ENCODE measurements at regions not wholly inside any gene's neighbourhood (a gene's known extent, or its start where the extent isn't known, plus 50 kb on each side); places are given as distances from the start of the nearest gene placed in this dataset.

DNA sequence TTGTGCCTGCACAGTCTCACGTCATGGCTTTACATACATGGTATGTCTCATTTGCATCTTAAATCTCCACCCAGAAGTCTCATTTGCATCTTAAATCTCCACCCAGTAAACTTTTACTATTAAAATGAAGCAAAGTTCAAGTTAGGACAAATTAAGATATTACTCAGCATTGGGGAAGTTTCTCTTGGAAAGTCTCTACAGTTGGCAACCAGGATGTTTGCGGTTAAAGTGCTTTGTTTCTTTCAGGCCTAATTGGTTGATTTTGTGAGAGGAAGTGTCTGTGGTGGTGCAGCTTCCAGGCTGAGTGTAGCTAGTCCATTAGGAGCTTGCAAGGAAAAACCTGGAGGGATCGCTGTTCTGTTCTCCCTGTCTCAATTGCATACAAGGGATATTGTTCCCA is 1373.3 kb upstream of the GOT2 start:
- Histone ChIP-seq H2AFZ (peak overlapping the region; percentile 33; the same call in 1 of the 2 replicates), H3K9me2 (ENCODE audit: insufficient read depth) (no peaks in the 10 kb centered on the region), H3K4me1 (ENCODE audit: insufficient read depth) (no peaks in the 10 kb centered on the region), H3K4me2 (no peak overlapping the region), H3K27me3 (ENCODE audit: insufficient read depth) (no peaks in the 10 kb centered on the region), H3K36me3 (ENCODE audit: insufficient read depth) (no peaks in the 10 kb centered on the region), H3K27ac (ENCODE audit: low read depth) (no peak overlapping the region), H3K79me2 (replicated peaks; ENCODE audit: insufficient read depth) (no peaks in the 10 kb centered on the region), H3F3A (replicated peaks; ENCODE audit: low read depth) (no peaks in the 10 kb centered on the region), H4K20me1 (replicated peaks; ENCODE audit: insufficient read depth) (no peaks in the 10 kb centered on the region), H3K4me3 (no peak overlapping the region)
- Mint-ChIP-seq H3K27ac (no peak overlapping the region), H3K36me3 (ENCODE audit: low read depth) (peaks cover 3% of the 10 kb centered on the region; the same call in 1 of the 3 replicates), H3K9me3 (no peaks in the 10 kb centered on the region), H3K27me3 (ENCODE audit: insufficient read depth, low read depth, poor library complexity) (no peaks in the 10 kb centered on the region), H3K4me1 (peaks cover 8% of the 10 kb centered on the region; the same call in 1 of the 3 replicates), H3K4me3 (no peak overlapping the region)
- TF ChIP-seq JUNB (IDR thresholded peaks at IDR 0.05; ENCODE audit: unreplicated experiment) (no peak), POLR2AphosphoS5 (IDR thresholded peaks at IDR 0.05; ENCODE audit: low read depth) (no peak), CREB1 (CRISPR knock-in tag; IDR thresholded peaks at IDR 0.05; ENCODE audit: low read depth) (no peak)
- ATAC-seq (no peak), DNase-seq (ENCODE audit: low spot score) (no peak)

DNA sequence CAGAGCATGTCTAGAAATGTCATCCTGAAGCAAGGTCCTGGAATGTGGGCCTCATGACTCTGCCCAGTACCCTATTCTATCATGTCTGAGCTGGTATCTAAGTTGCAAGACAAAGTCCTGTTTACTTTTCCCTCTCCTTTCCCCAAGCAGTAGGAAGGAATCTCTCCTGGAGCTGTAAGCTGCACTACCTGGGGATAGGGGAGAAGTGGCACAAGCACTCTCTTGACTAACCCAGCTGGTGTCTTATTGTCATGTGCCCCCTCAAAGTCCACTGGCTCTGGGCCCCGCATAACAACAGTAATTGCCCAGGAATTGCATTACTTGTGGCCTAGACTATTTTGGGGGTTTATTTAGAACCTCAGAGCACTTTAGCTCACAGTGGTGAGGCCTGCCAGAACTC is 1366.3 kb upstream of the GOT2 start:
- Histone ChIP-seq H3K9me2 (ENCODE audit: insufficient read depth) (peaks cover 9% of the 10 kb centered on the region; the same call in 1 of the 2 replicates), H3F3A (replicated peaks; ENCODE audit: low read depth) (no peaks in the 10 kb centered on the region), H3K27me3 (ENCODE audit: insufficient read depth) (no peaks in the 10 kb centered on the region), H3K27ac (ENCODE audit: low read depth) (no peak overlapping the region), H4K20me1 (replicated peaks; ENCODE audit: insufficient read depth) (no peaks in the 10 kb centered on the region), H3K36me3 (ENCODE audit: insufficient read depth) (peaks cover 5% of the 10 kb centered on the region; the same call in 1 of the 2 replicates), H3K79me2 (replicated peaks; ENCODE audit: insufficient read depth) (no peaks in the 10 kb centered on the region), H3K4me2 (no peak overlapping the region), H3K4me1 (ENCODE audit: insufficient read depth) (no peaks in the 10 kb centered on the region), H2AFZ (no peak overlapping the region; the same call in 1 of the 2 replicates), H3K4me3 (no peak overlapping the region)
- Mint-ChIP-seq H3K27me3 (ENCODE audit: insufficient read depth, low read depth, poor library complexity) (peaks cover 2% of the 10 kb centered on the region), H3K4me1 (peaks cover 6% of the 10 kb centered on the region; the same call in 1 of the 3 replicates), H3K9me3 (peaks cover 14% of the 10 kb centered on the region; the same call in 2 of the 3 replicates), H3K36me3 (ENCODE audit: low read depth) (peaks cover 8% of the 10 kb centered on the region; the same call in 2 of the 3 replicates), H3K27ac (no peak overlapping the region), H3K4me3 (no peak overlapping the region)
- ATAC-seq = peak; percentile 54; the same call in 2 of the 3 replicates
- DNase-seq (ENCODE audit: low spot score) = no peak
- TF ChIP-seq, protein P1, sequence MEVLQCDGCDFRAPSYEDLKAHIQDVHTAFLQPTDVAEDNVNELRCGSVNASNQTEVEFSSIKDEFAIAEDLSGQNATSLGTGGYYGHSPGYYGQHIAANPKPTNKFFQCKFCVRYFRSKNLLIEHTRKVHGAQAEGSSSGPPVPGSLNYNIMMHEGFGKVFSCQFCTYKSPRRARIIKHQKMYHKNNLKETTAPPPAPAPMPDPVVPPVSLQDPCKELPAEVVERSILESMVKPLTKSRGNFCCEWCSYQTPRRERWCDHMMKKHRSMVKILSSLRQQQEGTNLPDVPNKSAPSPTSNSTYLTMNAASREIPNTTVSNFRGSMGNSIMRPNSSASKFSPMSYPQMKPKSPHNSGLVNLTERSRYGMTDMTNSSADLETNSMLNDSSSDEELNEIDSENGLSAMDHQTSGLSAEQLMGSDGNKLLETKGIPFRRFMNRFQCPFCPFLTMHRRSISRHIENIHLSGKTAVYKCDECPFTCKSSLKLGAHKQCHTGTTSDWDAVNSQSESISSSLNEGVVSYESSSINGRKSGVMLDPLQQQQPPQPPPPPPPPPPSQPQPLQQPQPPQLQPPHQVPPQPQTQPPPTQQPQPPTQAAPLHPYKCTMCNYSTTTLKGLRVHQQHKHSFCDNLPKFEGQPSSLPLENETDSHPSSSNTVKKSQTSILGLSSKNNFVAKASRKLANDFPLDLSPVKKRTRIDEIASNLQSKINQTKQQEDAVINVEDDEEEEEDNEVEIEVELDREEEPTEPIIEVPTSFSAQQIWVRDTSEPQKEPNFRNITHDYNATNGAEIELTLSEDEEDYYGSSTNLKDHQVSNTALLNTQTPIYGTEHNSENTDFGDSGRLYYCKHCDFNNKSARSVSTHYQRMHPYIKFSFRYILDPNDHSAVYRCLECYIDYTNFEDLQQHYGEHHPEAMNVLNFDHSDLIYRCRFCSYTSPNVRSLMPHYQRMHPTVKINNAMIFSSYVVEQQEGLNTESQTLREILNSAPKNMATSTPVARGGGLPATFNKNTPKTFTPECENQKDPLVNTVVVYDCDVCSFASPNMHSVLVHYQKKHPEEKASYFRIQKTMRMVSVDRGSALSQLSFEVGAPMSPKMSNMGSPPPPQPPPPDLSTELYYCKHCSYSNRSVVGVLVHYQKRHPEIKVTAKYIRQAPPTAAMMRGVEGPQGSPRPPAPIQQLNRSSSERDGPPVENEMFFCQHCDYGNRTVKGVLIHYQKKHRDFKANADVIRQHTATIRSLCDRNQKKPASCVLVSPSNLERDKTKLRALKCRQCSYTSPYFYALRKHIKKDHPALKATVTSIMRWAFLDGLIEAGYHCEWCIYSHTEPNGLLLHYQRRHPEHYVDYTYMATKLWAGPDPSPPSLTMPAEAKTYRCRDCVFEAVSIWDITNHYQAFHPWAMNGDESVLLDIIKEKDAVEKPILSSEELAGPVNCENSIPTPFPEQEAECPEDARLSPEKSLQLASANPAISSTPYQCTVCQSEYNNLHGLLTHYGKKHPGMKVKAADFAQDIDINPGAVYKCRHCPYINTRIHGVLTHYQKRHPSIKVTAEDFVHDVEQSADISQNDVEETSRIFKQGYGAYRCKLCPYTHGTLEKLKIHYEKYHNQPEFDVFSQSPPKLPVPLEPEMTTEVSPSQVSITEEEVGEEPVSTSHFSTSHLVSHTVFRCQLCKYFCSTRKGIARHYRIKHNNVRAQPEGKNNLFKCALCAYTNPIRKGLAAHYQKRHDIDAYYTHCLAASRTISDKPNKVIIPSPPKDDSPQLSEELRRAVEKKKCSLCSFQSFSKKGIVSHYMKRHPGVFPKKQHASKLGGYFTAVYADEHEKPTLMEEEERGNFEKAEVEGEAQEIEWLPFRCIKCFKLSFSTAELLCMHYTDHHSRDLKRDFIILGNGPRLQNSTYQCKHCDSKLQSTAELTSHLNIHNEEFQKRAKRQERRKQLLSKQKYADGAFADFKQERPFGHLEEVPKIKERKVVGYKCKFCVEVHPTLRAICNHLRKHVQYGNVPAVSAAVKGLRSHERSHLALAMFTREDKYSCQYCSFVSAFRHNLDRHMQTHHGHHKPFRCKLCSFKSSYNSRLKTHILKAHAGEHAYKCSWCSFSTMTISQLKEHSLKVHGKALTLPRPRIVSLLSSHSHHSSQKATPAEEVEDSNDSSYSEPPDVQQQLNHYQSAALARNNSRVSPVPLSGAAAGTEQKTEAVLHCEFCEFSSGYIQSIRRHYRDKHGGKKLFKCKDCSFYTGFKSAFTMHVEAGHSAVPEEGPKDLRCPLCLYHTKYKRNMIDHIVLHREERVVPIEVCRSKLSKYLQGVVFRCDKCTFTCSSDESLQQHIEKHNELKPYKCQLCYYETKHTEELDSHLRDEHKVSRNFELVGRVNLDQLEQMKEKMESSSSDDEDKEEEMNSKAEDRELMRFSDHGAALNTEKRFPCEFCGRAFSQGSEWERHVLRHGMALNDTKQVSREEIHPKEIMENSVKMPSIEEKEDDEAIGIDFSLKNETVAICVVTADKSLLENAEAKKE (CRISPR knock-in tag; IDR thresholded peaks at IDR 0.05) = 0 out of 2 replicates have a peak, but pooled peaks have one; percentile 34
- no peak for TF ChIP-seq ZNF114 (CRISPR knock-in tag; IDR thresholded peaks at IDR 0.05)
